Stomach (tissue), 4 donors: ENCODE measurements at regions not wholly inside any gene's neighbourhood (a gene's known extent, or its start where the extent isn't known, plus 50 kb on each side); places are given as distances from the start of the nearest gene placed in this dataset.

Source experiments
- CTCF ChIP-seq, 7 experiments: fragments of 450-650 bp in 4 of 7; fragments of 200-600 bp in 3 of 7; sonication (generic) in 3 of 7; IDR thresholded peaks; one replicate each; pipeline ENCODE4 v1.5.1; 2016 to 2019; ENCODE audit warnings: antibody characterized with exemption in 7 of 7, control low read depth in 2 of 7, mild to moderate bottlenecking in 1 of 7
- EP300 ChIP-seq: sonication (generic); formaldehyde crosslinking; IDR thresholded peaks from one replicate; pipeline ENCODE4 v1.6.1; 2017; ENCODE audit warnings: antibody characterized with exemption
- POLR2A ChIP-seq, 4 donors: fragments of 450-650 bp; IDR thresholded peaks; one replicate each; pipeline ENCODE4 v1.6.1; 2016; ENCODE audit warnings: antibody characterized with exemption in 4 of 4, control low read depth in 2 of 4, mild to moderate bottlenecking in 1 of 4, moderate library complexity in 1 of 4
- POLR2AphosphoS5 ChIP-seq, 3 donors: sonication (generic); formaldehyde crosslinking; IDR thresholded peaks; one replicate each; pipeline ENCODE4 v1.6.1; 2016; ENCODE audit warnings: antibody characterized with exemption in 3 of 3

GRCh38 chr6:9831783-9832182, 583.1 kb downstream of the TFAP2A start:
- no peak for TF ChIP-seq POLR2A (IDR thresholded peaks at IDR 0.05)
- TF ChIP-seq CTCF (IDR thresholded peaks at IDR 0.05): no peak
- no peak for TF ChIP-seq EP300
- TF ChIP-seq POLR2AphosphoS5 (IDR thresholded peaks at IDR 0.05): no peak
